HL-60 (cell line): ENCODE measurements at regions not wholly inside any gene's neighbourhood (a gene's known extent, or its start where the extent isn't known, plus 50 kb on each side); places are given as distances from the start of the nearest gene placed in this dataset.
"Not testable (repeated sequence)": the region's sequence is repeated elsewhere in the genome, so short reads cannot be mapped to it uniquely, and the experiment has no call there.

ENCODE experiments used
- CTCF ChIP-seq: IDR thresholded peaks from one replicate; pipeline ENCODE4 v1.5.1; 2011; ENCODE audit warnings: low read length, control low read depth, inconsistent platforms; ENCODE audit not compliant: insufficient read depth
- GABPA ChIP-seq: IDR thresholded peaks from 2 replicates; pipeline ENCODE4 v1.6.1; 2012; ENCODE audit warnings: low read depth
- POLR2AphosphoS5 ChIP-seq: IDR thresholded peaks from 2 replicates; pipeline ENCODE4 v1.6.1; 2012; ENCODE audit warnings: low read depth
- REST ChIP-seq: IDR thresholded peaks from 2 replicates; pipeline ENCODE4 v1.6.1; 2012; ENCODE audit warnings: low read depth; ENCODE audit not compliant: insufficient replicate concordance
- SPI1 ChIP-seq: IDR thresholded peaks from 2 replicates; pipeline ENCODE4 v1.6.1; 2012; ENCODE audit warnings: low read depth, mild to moderate bottlenecking, borderline replicate concordance

- TF ChIP-seq CTCF, SPI1, POLR2AphosphoS5, REST, GABPA: not testable (repeated sequence)
These were observed 469.7 kb downstream of the FOXD4L4 start for GRCh38 chr9:66206617-66207016.
